HepG2 (cell line): ENCODE measurements at regions not wholly inside any gene's neighbourhood (a gene's known extent, or its start where the extent isn't known, plus 50 kb on each side); places are given as distances from the start of the nearest gene placed in this dataset.

ENCODE experiments used
- CTCF ChIP-seq: sonication (generic); formaldehyde crosslinking; IDR thresholded peaks from 2 replicates; pipeline ENCODE4 v1.5.0; 2020; ENCODE audit warnings: mild to moderate bottlenecking, missing genetic modification reagents, moderate library complexity
- EZH2 ChIP-seq: conservative IDR thresholded peaks from 2 replicates; pipeline ENCODE4 v1.6.1; 2012; ENCODE audit warnings: mild to moderate bottlenecking, low read depth, low read length, moderate library complexity
- IKZF1 ChIP-seq: fragments of 450-650 bp; IDR thresholded peaks from 2 replicates; pipeline ENCODE4 v1.7.1; 2016
- IRF1 ChIP-seq: sonication (generic); formaldehyde crosslinking; IDR thresholded peaks from 2 replicates; pipeline ENCODE4 v1.4.0; 2020; ENCODE audit warnings: low read depth, mild to moderate bottlenecking, missing genetic modification reagents
- PATZ1 ChIP-seq: sonication (generic); formaldehyde crosslinking; IDR thresholded peaks from 2 replicates; pipeline ENCODE4 v1.4.0; 2020; ENCODE audit warnings: missing genetic modification reagents
- YY1 ChIP-seq: IDR thresholded peaks from 2 replicates; pipeline ENCODE4 v1.6.1; 2011; ENCODE audit warnings: low read length, low read depth, moderate library complexity, mild to moderate bottlenecking; ENCODE audit not compliant: insufficient read depth, insufficient replicate concordance
- ZNF331 ChIP-seq: sonication (generic); formaldehyde crosslinking; IDR thresholded peaks from 2 replicates; pipeline ENCODE4 v1.4.0; 2020; ENCODE audit warnings: missing genetic modification reagents
- ZNF597 ChIP-seq: sonication (generic); formaldehyde crosslinking; IDR thresholded peaks from 2 replicates; pipeline ENCODE4 v1.5.0; 2020; ENCODE audit warnings: missing genetic modification reagents
- ZNF619 ChIP-seq: sonication (generic); formaldehyde crosslinking; IDR thresholded peaks from 2 replicates; pipeline ENCODE4 v1.4.0; 2020; ENCODE audit warnings: mild to moderate bottlenecking, missing genetic modification reagents

- TF ChIP-seq ZNF597 (CRISPR knock-in tag) (no peak), PATZ1 (no peak), CTCF (no peak), ZNF619 (CRISPR knock-in tag) (no peak), ZNF331 (no peak), IKZF1 (no peak), EZH2 (no peak), YY1 (no peak), IRF1 (CRISPR knock-in tag) (no peak)
Observed at GRCh38 chr7:41333511-41333910, 369.4 kb downstream of the INHBA start.
